PC-3 (cell line): ENCODE measurements at regions not wholly inside any gene's neighbourhood (a gene's known extent, or its start where the extent isn't known, plus 50 kb on each side); places are given as distances from the start of the nearest gene placed in this dataset.
"Not testable (repeated sequence)": the region's sequence is repeated elsewhere in the genome, so short reads cannot be mapped to it uniquely, and the experiment has no call there.

Experiments used
- ATAC-seq: fragments of 200-7000 bp; cut with Tn5 transposase; 2 replicates; pipeline ENCODE4 v1.9.1; 2020; ENCODE audit warnings: mild to moderate bottlenecking, moderate library complexity
- BruUV-seq: library from RNA; stranded (reverse); fragments of 400-500 nt; replicated peaks from 2 replicates; lab custom pipeline; 2021; lab: Mats Ljungman, UMichigan
- CTCF ChIA-PET: fragments of 300-600 bp; sonication (Branson Sonifier 250); formaldehyde crosslinking; loops from one replicate; lab custom pipeline; 2022; ENCODE audit warnings: antibody characterized with exemption; lab: Charles Lee
- POLR2A ChIA-PET: fragments of 300-600 bp; sonication (Branson Sonifier 250); formaldehyde crosslinking; loops from one replicate; lab custom pipeline; 2022; ENCODE audit warnings: antibody characterized with exemption; ENCODE audit not compliant: unreplicated experiment; lab: Charles Lee
- DNase-seq: peaks from one replicate; pipeline ENCODE4 v3.0.0-alpha.2; 2015
- H2AFZ ChIP-seq: fragments of 300-600 bp; sonication (generic); 2 replicates; pipeline ENCODE4 v1.6.0; 2016; ENCODE audit warnings: antibody characterized with exemption, low read length
- H3F3A ChIP-seq: fragments of 300-600 bp; sonication (generic); one replicate; pipeline ENCODE4 v1.6.0; 2017; ENCODE audit warnings: antibody characterized with exemption, low read length, control low read depth, mild to moderate bottlenecking; ENCODE audit not compliant: unreplicated experiment
- H3K27ac ChIP-seq: fragments of 300-600 bp; sonication (generic); 2 replicates; pipeline ENCODE4 v1.5.1; 2016; ENCODE audit warnings: mild to moderate bottlenecking, low read length
- H3K27me3 ChIP-seq: fragments of 300-600 bp; sonication (generic); 2 replicates; pipeline ENCODE4 v1.6.1; 2016; ENCODE audit warnings: low read length, mixed read lengths
- H3K36me3 ChIP-seq: fragments of 300-600 bp; sonication (generic); 2 replicates; pipeline ENCODE4 v1.6.1; 2016; ENCODE audit warnings: low read depth, mixed run types, low read length, mixed read lengths
- H3K4me1 ChIP-seq: fragments of 300-600 bp; sonication (generic); 2 replicates; pipeline ENCODE4 v1.5.1; 2016; ENCODE audit warnings: low read length; ENCODE audit not compliant: insufficient read depth
- H3K4me2 ChIP-seq: fragments of 300-600 bp; sonication (generic); 2 replicates; pipeline ENCODE4 v1.6.0; 2016; ENCODE audit warnings: low read length
- H3K4me3 ChIP-seq: fragments of 300-600 bp; sonication (generic); 2 replicates; pipeline ENCODE4 v1.5.1; 2016; ENCODE audit warnings: mild to moderate bottlenecking, low read length, mixed read lengths
- H3K79me2 ChIP-seq: fragments of 300-600 bp; sonication (generic); 2 replicates; pipeline ENCODE4 v1.6.1; 2017; ENCODE audit warnings: low read length, mixed read lengths
- H3K9ac ChIP-seq: fragments of 300-600 bp; sonication (generic); 2 replicates; pipeline ENCODE4 v1.6.0; 2016; ENCODE audit warnings: mild to moderate bottlenecking, low read length
- H3K9me2 ChIP-seq: fragments of 300-600 bp; sonication (generic); replicated peaks from 2 replicates; pipeline ENCODE4 v1.6.1; 2016; ENCODE audit warnings: mixed run types, low read length, mixed read lengths
- H3K9me3 ChIP-seq: fragments of 300-600 bp; sonication (generic); 2 replicates; pipeline ENCODE4 v1.6.1; 2016; ENCODE audit warnings: low read length, mixed read lengths
- H4K20me1 ChIP-seq: fragments of 300-600 bp; sonication (generic); 2 replicates; pipeline ENCODE4 v1.6.1; 2016; ENCODE audit warnings: low read length, mixed read lengths
- EZH2 ChIP-seq: fragments of 300-600 bp; sonication (generic); IDR thresholded peaks from one replicate; pipeline ENCODE4 v1.6.1; 2017; ENCODE audit warnings: antibody characterized with exemption, mild to moderate bottlenecking, low read length; ENCODE audit not compliant: unreplicated experiment
- EZH2phosphoT487 ChIP-seq: fragments of 300-600 bp; sonication (generic); IDR thresholded peaks from 2 replicates; pipeline ENCODE4 v1.6.1; 2018; ENCODE audit warnings: mild to moderate bottlenecking, antibody characterized with exemption, low read length, borderline replicate concordance
- intact Hi-C: fragments of 100-400 bp; cut with micrococcal nuclease; formaldehyde crosslinking; loops from 2 replicates; pipeline ENCODE4 v1.9.0; 2023
- TF ChIP-seq, protein P1 (sequence below): fragments of 300-600 bp; sonication (generic); conservative IDR thresholded peaks from 2 replicates; pipeline ENCODE4 v1.5.1; 2017; ENCODE audit warnings: antibody characterized with exemption, low read depth, mild to moderate bottlenecking, low read length

DNA sequence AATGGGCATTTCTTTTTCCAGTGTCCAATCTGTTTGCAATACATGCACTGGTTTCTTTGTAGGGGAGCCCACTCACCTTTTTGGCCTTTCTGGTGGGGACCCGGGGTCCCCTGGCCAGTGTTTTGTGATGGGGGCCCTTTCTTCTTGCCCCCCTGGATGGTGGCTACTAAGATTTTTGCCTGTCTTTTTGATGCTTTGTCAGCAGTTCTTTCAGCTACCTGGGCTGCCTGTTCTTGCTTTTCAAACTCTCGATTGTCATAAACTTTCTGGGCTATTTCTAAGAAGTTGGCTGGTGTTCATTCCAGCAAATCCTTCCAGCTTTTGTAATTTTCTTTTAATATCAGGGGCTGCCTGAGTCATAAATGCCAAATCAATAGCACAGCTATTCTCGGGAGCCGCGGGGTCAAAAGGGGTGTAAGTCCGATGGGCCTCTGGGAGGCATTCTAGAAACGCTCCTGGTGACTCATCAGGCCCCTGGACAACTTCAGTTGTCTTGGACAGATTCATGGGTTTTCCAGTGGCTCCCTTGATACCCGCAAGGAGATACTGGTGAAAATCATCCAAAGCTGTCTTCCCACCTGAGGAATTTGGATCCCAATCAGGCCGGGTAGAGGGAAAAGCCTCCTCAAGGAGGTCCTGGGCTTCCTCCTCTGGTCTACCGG lies 79.0 kb downstream of the PRR15 start:
- H3K4me1 ChIP-seq = no peaks in the 10 kb centered on the region
- H3K27ac ChIP-seq = no peak overlapping the region
- H3K9ac ChIP-seq = no peak overlapping the region
- H3K36me3 ChIP-seq = no peaks in the 10 kb centered on the region
- H4K20me1 ChIP-seq = no peaks in the 10 kb centered on the region
- ChIA-PET POLR2A (no interaction called here), CTCF (no interaction called here)
- no peaks in the 10 kb centered on the region for H3K27me3 ChIP-seq
- intact Hi-C loops = no loop called here
- no peak overlapping the region for H3K4me3 ChIP-seq
- no peak overlapping the region for H3K4me2 ChIP-seq
- BruUV-seq = no TSS peak
- H3K79me2 ChIP-seq = no peaks in the 10 kb centered on the region
- TF ChIP-seq, protein P1, sequence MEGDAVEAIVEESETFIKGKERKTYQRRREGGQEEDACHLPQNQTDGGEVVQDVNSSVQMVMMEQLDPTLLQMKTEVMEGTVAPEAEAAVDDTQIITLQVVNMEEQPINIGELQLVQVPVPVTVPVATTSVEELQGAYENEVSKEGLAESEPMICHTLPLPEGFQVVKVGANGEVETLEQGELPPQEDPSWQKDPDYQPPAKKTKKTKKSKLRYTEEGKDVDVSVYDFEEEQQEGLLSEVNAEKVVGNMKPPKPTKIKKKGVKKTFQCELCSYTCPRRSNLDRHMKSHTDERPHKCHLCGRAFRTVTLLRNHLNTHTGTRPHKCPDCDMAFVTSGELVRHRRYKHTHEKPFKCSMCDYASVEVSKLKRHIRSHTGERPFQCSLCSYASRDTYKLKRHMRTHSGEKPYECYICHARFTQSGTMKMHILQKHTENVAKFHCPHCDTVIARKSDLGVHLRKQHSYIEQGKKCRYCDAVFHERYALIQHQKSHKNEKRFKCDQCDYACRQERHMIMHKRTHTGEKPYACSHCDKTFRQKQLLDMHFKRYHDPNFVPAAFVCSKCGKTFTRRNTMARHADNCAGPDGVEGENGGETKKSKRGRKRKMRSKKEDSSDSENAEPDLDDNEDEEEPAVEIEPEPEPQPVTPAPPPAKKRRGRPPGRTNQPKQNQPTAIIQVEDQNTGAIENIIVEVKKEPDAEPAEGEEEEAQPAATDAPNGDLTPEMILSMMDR = no peak
- TF ChIP-seq EZH2 (no peak), EZH2phosphoT487 (no peak)
- ATAC-seq (no peak), DNase-seq (no peak)
- H3K9me3 ChIP-seq = no peaks in the 10 kb centered on the region
- H3F3A ChIP-seq = no peaks in the 10 kb centered on the region
- no peaks in the 10 kb centered on the region for H3K9me2 ChIP-seq
- no peak overlapping the region for H2AFZ ChIP-seq

DNA sequence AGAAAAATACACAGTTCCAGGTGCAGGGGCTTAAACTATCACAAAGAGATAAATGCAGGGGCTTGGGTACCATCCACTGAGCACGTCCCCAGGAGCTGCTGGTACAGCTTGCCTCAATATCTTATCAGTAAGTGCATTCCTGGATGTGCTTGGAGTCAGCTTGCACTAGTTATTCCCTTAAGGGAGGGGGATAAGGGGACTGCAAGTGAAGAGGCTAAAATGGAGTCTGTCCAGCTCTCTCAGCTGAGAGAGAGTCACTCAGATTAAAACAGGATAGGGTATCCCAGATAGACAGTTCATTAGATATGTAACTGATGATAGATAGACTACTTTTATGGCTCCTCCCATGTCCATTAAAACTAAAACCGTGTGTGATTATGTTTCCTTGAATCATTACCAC lies 82.5 kb downstream of the PRR15 start:
- H3K9me3 ChIP-seq, H2AFZ ChIP-seq, H3K9ac ChIP-seq, ATAC-seq, H3K4me2 ChIP-seq, H3K9me2 ChIP-seq, CTCF ChIA-PET, intact Hi-C loops, H3F3A ChIP-seq, H3K27me3 ChIP-seq, H3K79me2 ChIP-seq, POLR2A ChIA-PET, DNase-seq, H3K27ac ChIP-seq, H3K36me3 ChIP-seq, H4K20me1 ChIP-seq, H3K4me1 ChIP-seq, H3K4me3 ChIP-seq: not testable (repeated sequence)
- TSS peak; percentile 13 for BruUV-seq

DNA sequence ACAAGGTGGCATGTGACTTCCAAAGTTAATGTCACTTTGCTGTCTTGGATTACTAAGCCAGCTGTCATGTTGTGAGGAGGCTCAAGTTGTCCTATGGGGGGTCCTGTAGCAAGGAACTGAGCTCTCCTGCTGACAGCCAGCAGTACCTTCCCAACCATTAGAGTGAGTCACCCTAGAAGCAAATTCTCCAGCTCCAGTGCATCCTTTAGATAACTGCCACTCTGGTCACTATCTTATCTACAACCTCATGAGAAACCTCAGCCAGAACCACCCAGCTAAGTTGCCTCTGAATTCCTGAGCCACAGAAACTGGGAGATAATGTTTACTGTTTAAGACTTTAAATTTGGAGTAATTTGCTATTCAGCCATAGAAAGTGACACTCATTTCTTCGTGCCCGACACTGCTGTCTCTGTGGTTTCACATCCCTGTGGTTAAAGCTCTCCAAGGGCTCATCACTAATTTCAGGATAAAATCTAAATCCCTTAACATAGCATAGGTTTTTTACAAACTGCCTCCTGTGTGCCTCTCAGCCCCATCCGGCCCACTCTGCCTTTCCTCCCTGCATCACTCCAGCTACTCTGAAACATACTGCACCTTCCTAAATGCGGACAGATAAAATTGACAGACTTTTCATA lies 83.5 kb downstream of the PRR15 start:
- Histone ChIP-seq H3K27ac (no peak overlapping the region), H3F3A (no peaks in the 10 kb centered on the region), H3K27me3 (no peaks in the 10 kb centered on the region), H3K4me3 (no peak overlapping the region), H3K9me2 (no peaks in the 10 kb centered on the region), H3K9ac (no peak overlapping the region), H3K4me1 (no peaks in the 10 kb centered on the region), H3K9me3 (no peaks in the 10 kb centered on the region), H3K4me2 (no peak overlapping the region), H2AFZ (no peak overlapping the region), H3K36me3 (no peaks in the 10 kb centered on the region), H3K79me2 (no peaks in the 10 kb centered on the region), H4K20me1 (no peaks in the 10 kb centered on the region)
- POLR2A ChIA-PET = no interaction called here
- DNase-seq (no peak), ATAC-seq (no peak)
- intact Hi-C loops = no loop called here
- no TSS peak for BruUV-seq
- CTCF ChIA-PET = no interaction called here
- TF ChIP-seq, protein P1 = no peak
- TF ChIP-seq EZH2 (no peak), EZH2phosphoT487 (no peak)

DNA sequence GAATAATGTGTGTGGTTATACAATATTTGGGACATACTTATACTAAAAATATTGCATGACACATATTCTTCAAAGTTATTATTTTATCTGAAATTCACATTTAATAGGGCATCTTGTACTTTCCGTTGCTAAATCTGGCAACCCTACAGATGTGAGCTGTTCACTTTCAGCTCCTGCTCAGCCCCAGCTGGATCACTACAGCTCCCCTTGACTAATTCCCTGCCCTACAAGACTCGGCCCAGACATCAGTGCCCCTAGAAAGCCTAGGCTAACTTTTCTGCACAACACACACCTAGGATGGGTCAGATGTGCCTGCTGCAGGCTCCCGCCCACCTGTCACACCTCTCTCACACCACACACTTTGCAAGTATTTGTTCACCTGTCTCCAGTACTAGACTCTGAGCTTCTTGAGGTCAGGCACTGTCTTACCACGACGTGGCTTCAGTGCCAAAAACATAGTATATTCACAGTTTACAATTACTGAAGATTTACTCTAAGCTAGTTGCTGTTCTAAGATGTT lies 84.1 kb downstream of the PRR15 start:
- H3K4me1 ChIP-seq, H3K79me2 ChIP-seq, H3K27ac ChIP-seq, intact Hi-C loops, CTCF ChIA-PET, H3K9me2 ChIP-seq, H2AFZ ChIP-seq, H3K4me2 ChIP-seq, H3K9me3 ChIP-seq, POLR2A ChIA-PET, H3K4me3 ChIP-seq, H3K36me3 ChIP-seq, H4K20me1 ChIP-seq, H3K27me3 ChIP-seq, DNase-seq, H3F3A ChIP-seq, H3K9ac ChIP-seq, BruUV-seq, ATAC-seq: not testable (repeated sequence)
